NCI-H446 treated with DMSO at 0.1 percent for 48 hours (cell line): ENCODE measurements at regions not wholly inside any gene's neighbourhood (a gene's known extent, or its start where the extent isn't known, plus 50 kb on each side); places are given as distances from the start of the nearest gene placed in this dataset.
A peak's percentile ranks its signal among the peaks of the same experiment; 100 is the strongest.
"Not testable (repeated sequence)": the region's sequence is repeated elsewhere in the genome, so short reads cannot be mapped to it uniquely, and the experiment has no call there.

ENCODE experiments used
- DNase-seq: peaks from one replicate; lab custom pipeline; 2025; lab: John Stamatoyannopoulos, UW

DNA sequence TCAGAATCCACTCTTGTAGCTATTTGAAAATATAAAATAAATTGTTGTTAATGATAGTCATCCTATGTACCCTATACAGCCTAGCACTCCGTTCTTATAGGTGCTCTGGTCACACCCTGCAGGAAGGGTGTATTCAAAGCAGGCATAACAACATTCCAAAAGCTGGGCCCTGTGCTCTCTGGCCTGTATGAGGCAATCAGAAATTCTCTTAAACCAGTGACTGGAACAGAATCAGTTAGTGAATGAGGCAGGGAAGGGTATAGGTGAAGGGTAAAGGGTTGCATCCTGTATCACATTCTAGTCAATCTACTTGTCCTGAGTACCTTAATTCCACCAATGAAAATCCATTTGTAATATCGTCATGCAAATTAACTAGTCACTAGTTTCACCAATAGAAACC is 154.5 kb upstream of the ZNF217 start:
- DNase-seq = no peak

DNA sequence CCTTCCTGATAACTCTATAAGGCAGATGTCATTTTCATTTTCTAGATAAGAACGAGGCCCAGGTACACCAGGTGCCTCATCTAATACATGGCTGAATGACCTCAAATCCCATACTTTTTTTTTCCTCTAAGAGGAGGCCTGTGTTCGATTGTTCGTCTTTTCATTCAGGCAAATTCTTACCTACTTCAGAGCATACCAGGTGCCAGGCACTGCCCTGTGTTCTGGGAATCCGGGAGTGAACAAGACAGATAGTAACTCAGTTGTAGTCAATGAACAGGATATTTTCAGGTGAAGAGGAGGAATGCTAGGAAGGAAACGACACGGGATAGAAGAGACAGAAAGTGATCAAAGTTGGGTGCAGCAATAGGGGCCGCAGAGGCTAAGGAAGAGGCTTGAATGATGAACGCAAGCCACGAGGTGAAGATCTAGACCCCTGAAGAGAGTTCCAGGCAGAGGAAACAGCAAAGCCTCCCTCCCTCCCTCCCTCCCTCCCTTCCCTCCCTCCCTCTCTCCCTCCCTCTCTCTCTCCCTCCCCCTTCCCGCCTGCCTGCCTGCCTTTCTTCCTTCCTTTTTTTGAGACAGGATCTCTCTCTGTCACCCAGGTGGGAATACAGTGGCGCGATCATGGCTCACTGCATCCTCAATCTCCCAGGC is 150.1 kb upstream of the ZNF217 start:
- DNase-seq = no peak

DNA sequence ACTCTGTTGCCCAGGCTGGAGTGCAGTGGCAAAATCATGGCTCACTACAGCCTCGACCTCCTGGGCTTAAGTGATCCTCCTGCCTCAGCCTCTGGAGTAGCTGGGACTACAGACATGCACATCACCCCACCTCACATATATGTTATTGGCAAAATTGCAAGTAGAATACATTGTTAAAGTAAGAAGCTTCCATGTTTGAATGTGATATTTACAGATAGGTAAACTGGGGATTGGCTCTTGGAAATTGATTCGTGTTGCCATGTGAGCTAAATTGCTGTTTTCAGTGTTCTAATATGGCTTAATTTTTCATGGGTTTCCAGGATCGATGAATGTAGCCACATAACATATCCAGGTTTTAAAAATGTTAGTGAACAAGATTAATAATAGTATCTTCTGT is 149.0 kb upstream of the ZNF217 start:
- no peak for DNase-seq

DNA sequence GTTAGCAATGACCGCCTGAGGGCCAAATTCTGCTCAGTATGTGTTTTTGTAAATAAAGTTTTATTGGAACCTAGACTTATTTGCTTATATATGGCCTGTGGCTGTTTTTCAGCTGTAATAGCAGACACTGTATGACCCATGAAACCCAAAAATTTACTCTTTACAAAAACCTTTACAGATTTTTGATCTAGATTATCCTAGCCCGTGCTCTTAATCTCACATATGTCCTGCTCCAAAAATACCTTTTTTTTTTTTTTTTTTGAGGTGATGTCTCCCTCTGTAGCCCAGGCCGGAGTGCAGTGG is 148.0 kb upstream of the ZNF217 start:
- DNase-seq = no peak

DNA sequence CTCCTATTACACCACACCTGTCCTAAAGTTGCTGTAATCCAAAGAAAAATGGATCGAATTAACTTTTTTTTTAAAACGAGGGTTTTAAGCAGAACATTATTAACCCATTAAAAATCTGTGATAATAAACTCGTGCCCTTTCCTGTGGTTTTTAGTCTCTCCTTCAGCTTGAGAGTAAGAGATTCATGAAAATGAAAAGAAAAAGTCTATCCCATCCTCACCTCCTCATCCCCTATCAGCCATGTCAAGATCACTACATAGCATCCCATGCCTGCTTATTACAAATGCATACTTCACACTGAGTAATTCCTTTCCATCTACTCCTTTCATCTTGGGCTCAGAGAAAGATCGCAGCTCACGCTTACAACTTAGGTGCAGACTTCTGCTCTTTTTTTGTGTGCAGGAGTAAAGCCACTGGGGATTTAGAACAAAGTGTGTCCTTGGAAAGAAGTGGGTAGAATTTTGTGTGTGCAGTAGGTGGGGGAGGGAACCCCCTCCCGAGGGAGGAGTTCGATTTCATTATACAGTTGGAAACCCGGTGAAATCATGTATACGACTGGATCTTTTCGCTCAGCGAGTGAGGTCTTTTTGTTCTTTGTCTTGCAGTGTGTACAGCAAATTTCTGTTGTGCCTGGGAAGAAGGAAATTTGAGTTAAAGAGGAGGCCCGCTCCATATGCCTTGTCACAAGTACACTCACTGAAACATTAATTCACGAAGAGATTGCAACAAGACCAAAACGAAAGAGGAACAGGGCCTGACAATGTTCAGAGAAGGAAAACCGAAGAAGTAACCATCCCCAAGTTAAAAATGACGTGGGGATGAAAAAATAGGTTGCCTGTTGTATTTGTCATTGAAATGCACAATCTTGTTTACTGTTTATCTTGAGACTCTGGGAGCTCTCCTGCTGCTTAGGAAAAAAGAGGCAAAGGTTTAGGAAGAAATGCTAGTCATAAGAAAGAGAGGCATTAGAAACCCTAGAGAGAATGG is 146.5 kb upstream of the ZNF217 start:
- DNase-seq = no peak

DNA sequence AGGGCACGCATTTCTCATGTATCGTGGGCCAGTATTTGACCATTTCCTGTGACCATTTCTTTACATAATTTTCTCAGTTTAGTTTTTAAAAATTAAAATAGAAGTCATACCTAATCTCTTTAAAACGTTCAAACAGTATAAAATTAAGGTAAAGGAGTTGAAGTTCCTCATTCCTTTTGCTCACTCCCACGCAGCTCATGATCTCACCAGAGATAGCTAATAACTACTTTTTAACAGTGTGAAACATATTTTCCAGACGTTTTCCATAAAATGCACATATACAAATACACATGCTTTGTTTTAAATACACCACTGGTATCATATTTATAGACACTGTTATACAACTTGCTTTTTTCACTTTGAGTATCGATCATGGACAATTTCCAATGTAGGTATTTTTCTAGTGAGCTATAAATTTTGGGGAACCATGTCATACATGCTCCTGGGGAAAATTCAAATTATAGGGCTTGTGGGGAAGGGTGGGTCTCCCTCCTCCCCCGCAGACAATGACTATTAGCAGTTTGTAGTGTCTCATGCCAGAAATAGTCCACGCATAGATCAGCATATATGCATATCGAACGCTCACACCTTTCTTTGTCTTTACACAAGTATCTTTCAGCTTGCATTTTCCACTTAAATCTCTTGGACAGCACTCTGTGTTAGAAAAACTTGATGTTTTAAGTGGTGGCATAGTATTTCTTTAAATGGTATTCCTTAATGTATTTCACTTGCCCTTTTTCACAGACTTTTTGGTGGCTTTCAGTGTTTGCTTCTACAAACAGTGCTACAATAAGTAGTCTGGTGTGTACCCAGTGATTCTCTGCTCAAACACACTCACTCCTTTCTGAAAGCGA is 145.5 kb upstream of the ZNF217 start:
- DNase-seq = no peak

DNA sequence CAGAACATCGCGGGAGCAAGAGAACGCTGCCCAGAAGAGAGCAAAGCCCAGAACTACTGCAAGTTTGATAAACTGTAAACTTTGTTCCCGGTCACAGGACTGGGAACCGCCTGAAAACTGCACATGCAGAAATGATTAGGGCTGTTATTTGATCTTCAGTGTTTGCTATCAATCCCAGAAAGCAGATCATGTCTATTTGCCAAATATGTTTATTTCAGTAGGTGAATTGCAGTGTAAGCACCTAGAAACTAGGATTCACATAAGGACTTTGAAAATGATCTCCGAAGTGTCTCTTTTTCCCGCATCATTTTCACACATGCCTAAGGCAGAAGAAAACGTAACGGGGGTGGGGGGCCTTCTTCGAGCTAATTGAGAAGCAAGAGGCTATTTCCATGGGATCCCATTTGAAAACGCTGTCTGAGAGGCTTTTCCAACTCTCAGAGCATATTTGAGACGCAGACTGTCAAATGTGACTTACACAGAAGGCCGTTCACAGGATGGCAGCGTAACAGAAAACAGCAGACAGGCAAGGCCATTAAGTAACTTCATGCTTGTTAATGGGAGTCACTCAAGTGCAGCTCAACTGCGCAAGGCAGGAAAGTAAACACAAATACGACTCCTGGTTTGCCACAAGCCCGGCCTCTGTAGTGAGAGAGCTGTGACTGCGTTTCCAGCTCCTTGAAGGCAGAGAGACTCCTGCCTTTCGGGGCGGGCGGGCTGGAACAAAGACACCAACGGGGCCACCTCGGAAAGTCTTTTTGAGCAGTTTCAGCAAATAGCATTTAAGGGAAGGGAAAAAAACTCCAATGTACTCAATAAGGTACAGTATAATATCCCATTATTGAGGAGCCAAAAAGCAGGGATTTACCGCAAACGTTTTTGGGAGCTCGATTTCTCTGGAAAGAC is 144.7 kb upstream of the ZNF217 start:
- DNase-seq = peak; percentile 62

DNA sequence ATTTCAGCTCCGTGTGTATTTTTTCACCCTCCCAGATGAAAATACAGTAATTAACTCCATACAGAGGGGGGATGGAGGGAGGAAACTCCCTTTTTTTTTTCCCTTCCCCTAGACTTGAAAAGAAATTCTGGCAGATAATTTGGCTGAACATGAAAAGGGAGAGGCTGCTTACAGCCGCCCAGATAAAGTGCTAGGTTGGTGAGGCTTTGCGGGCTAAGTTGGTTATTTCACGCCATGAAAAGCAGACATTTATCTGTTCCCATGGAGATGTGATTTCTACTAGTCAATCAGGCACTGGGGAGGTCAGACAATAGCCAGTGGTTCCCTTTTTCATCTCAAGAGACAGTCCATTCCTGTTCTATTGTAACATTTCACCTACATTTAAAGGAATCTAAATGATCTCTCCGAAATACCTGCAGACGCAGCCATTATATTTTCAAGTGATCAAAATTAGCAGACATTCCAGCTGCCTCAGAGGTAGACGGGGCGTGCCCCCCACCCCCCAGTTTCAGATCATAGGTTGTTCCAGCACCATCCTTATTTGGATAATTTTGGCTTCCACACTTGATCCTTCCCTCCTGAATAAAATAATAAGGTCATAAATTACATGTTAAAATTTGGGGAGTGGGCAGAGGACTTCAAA is 143.9 kb upstream of the ZNF217 start:
- no peak for DNase-seq

DNA sequence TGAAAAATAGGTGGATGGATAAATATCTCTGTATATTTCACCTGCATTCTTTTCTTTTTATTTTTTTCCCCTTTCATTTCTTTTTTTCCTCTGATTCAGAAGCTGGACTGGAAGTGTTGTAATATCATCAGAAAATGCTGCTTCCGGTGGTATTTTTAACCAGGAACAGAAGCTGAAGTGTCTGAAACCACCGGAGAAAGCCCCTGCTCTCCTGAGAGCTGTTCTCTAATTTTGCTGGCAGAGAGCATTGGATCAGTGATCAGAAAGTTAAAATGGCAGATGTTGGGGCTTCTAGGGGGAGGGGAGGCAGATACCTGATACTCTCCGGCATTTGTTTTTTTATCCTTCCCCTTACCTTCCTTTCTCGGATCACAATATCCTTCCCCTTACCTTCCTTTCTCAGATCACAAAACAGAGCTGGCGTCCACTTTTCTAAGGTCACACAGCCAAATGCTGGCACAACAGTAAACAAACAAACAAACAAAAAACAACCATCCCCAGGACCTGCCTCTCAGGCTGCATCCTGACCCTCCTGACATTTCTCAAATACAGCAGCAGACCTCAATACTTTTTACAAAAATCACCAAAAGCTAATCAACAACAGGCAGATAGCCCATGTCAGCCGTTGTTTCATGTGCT is 143.2 kb upstream of the ZNF217 start:
- no peak for DNase-seq

DNA sequence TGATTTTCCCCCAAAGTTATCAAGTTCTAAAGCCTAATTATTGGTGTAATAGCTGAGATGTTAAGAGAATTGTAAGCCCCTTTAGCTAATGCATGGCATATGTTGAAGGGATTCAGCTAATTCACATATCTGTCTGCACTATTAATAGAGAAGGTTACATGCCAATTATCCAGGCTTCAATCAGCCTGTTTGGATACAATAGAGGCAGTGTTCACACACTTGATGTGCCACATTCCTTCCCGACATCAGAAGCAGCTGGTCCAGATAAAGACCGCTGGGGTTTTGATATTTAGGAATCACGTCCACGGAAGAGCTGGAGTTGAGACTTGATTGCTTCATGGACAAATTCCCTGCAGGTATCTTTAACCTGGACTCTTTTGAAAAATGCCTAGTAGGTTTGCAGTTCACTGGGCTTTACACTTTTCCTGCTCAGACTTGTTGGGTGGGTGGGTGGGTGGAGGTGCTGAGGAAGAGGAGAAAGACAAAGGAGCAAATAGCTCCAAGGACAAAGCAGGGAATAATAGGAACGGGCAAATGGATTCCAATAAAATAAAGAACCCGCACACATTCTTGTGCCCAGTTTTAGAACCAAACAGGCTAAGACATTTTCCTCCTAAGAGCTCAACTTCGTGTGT is 142.6 kb upstream of the ZNF217 start:
- no peak for DNase-seq

DNA sequence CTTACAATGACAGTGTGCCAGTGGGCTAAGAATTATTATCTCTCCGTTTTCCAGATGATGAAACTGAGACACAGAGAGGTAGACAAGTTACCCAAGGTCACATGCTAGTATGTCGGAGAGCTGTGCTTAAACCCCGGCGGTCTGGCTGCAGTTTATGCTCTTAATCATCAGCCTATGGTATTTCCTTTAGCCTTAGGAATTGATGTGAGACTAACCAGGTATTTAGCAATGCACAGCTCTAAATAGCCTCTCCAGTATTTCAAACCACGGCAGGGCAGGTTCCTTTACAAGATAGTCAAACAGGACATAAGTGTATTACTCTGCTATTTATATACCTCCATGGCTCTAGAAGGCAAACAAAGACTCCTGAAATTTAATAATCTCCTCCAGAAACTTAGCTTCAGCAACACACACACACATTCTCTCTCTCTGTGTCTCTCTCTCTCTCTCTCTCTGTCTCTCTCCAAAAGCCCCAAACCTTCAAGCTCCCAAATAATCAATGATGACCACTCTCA is 142.0 kb upstream of the ZNF217 start:
- no peak for DNase-seq

DNA sequence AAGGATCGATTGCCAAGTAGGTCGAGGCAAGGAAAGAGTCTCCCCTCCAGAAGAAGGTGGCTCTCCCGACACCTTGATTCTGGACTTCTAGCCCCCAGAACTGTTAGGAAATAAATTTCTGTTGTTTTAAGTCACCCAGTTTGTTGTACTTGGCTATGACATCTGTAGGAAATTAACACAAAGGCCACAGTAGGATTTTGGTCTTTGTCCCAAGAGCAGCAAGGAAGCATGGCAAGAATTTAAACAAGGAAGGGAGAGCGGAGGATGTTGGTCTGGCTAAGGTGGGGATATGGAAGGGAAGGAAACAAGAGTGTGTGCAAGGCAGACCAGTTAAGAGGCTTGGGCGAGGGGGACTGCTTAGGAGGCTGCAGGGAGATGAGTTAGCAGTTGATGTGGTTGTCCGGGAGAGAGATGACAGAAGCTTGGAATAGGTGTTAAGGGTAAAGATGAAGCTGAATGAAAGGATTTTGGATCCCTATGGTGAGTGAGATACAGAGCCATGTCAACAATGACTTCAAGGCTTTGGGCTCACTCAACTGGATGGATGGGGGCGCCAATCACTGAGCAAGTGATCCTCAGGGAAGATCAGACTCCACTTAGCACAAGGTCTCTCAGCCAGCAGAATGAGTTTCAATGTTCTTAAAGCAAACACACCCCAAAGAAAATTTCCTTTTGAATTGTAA is 140.5 kb upstream of the ZNF217 start:
- DNase-seq = no peak

DNA sequence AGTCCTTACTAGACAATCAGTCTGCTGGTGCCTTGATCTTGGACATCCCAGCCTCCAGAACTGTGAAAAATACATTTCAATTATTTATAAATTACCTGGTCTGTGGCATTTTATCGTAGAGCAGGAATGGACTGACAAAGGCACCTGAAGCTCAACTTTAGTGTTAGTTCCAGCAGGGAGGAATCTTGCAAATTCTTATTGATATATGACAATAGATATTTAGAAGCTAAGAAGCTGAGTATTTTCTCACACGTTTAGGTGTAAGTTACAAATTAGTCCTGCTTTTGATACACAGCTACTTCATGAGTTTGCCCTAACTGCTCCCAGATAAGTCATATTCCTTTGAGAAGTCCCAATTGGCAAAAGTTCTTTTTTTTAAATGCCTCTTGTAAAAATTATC is 138.0 kb upstream of the ZNF217 start:
- no peak for DNase-seq

DNA sequence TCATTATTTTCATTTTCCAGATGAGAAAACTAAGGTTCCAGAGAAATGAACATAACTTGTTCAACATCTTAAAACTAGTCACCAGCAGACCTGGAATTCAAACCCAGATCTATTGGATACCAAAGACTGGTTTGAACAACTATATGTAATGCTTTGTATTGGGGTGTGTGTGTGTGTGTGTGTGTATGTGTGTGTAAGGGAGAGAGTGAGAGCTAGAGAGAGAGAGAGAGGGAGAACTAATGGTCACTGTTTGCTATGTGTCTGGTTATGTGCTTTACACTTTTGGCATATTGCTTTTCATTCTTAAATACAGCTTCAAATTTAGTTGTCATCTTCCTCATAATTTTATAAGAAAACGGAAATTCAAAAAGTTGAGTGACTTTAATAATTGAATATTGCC is 134.7 kb upstream of the ZNF217 start:
- DNase-seq = no peak

DNA sequence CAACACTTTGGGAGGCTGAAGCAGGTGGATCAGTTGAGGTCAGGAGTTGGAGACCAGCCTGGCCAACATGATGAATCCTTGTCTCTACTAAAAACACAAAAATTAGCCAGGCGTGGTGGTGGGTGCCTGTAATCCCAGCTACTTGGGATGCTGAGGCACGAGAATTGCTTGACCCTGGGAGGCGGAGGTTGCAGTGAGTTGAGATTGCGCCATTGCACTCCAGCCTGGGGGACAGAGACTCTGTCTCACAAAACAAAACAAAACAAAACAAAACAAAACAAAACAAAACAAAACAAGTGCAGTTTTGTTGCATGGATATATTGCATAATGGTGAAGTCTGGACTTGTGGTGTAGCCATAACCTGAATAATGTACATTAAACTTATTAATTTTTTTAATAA is 133.6 kb upstream of the ZNF217 start:
- DNase-seq = not testable (repeated sequence)

DNA sequence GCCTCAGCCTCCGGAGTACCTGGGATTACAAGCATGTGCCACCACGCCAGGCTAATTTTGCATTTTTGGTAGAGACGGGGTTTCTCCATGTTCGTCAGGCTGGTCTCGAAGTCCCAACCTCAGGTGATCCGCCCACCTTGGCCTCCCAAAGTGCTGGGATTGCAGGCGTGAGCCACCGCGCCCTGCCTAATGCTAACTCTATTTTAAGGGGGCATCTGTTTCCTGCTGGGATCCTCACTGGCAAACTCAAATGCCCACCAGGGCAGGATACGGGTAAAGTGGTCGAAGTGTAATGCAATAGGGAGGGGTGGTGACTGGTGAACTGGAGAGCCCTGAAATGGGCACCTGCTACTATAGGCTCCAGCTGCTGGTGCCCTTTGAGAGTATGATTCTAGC is 131.9 kb upstream of the ZNF217 start:
- no peak for DNase-seq

DNA sequence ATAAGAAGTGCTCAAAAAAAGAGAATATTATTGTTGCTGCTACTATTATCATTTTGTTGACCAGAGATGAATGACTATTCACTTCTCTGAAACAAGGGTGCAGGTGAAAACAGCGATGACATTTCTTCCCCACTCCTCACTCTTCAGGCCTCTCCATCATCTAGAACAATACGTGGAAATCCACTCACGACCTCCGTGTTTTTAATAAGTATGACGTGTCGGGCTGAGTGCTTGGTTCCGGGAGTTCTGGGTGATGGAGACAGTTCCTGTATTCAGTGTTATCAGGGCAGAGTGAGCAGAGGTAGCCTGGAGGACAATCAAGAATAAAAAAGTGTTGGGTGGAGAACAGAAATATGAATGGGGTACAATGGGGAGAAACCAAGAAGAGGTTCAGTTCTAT is 130.0 kb upstream of the ZNF217 start:
- no peak for DNase-seq

DNA sequence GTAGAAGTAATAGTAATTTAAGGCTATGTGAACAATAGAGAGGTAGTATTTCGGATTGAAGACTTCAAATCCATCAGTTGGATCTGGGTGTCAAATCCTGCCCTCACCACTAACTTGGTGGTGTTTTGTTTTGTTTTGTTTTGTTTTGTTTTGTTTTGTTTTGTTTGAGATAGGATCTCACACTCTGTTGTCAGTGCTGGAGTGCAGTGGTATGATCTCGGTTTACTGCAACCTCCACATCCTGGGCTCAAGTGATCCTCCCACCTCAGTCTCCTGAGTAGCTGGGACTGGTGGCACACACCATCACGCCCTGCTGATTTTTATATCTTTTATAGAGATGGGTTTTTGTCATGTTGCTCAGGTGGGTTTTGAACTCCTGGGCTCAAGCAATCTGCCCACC is 129.4 kb upstream of the ZNF217 start:
- DNase-seq = no peak

DNA sequence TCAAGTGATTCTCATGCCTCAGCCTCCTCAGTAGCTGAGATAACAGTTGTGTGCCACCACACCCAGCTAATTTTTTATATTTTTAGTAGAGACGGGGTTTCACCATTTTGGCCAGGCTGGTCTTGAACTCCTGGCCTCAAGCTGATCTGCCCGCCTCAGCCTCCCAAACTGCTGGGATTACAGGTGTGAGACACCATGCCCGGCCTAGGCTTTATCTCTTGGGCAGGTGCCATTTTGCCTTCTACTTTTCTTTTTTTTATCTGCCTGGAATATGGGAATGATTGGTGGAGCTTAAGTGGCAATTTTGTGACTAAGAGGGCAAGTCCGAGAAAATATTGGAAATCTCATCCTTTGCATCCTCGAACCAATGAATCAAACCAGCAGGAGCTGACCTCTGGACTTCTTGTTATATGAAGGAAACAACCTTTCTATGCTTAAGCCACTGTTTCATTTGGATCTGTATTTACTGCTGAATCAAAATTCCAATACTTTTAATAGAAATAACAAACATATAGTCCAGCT is 128.9 kb upstream of the ZNF217 start:
- no peak for DNase-seq
